H9 (cell line): ENCODE measurements at regions not wholly inside any gene's neighbourhood (a gene's known extent, or its start where the extent isn't known, plus 50 kb on each side); places are given as distances from the start of the nearest gene placed in this dataset.
A peak's percentile ranks its signal among the peaks of the same experiment; 100 is the strongest.

Source experiments
- DNase-seq: peaks from one replicate; pipeline ENCODE4 v3.0.0-alpha.2; 2017
- H2AFZ ChIP-seq: one replicate; pipeline ENCODE4 v1.6.1; 2013; ENCODE audit warnings: mild to moderate bottlenecking, low read length, control low read depth, moderate library complexity
- H2AK5ac ChIP-seq: 2 replicates; pipeline ENCODE4 v1.6.1; 2013; ENCODE audit warnings: low read length, control low read depth, mixed read lengths; ENCODE audit not compliant: insufficient read length
- H2BK120ac ChIP-seq: one replicate; pipeline ENCODE4 v1.6.1; 2013; ENCODE audit warnings: low read depth, mild to moderate bottlenecking, low read length, control low read depth, inconsistent platforms; ENCODE audit not compliant: poor library complexity, severe bottlenecking
- H2BK12ac ChIP-seq: 2 replicates; pipeline ENCODE4 v1.6.1; 2013; ENCODE audit warnings: low read length, control low read depth, mixed read lengths, low read depth; ENCODE audit not compliant: insufficient read length
- H2BK15ac ChIP-seq: 2 replicates; pipeline ENCODE4 v1.6.1; 2013; ENCODE audit warnings: low read depth, low read length, control low read depth
- H2BK20ac ChIP-seq: one replicate; pipeline ENCODE4 v1.6.1; 2013; ENCODE audit warnings: low read depth, mild to moderate bottlenecking, low read length, control low read depth, inconsistent platforms; ENCODE audit not compliant: poor library complexity, severe bottlenecking
- H2BK5ac ChIP-seq: 2 replicates; pipeline ENCODE4 v1.6.1; 2013; ENCODE audit warnings: low read length, control low read depth, mixed read lengths; ENCODE audit not compliant: insufficient read length
- H3K14ac ChIP-seq: 2 replicates; pipeline ENCODE4 v1.6.1; 2013; ENCODE audit warnings: low read length, control low read depth; ENCODE audit not compliant: insufficient read depth
- H3K18ac ChIP-seq: 2 replicates; pipeline ENCODE4 v1.6.1; 2013; ENCODE audit warnings: low read depth, mild to moderate bottlenecking, mixed read lengths, low read length, control low read depth; ENCODE audit not compliant: insufficient read length
- H3K23ac ChIP-seq: 2 replicates; pipeline ENCODE4 v1.6.1; 2013; ENCODE audit warnings: low read length, control low read depth, mixed read lengths, low read depth; ENCODE audit not compliant: insufficient read length
- H3K23me2 ChIP-seq: 2 replicates; pipeline ENCODE4 v1.6.1; 2013; ENCODE audit warnings: low read depth, mild to moderate bottlenecking, mixed read lengths, low read length, control low read depth; ENCODE audit not compliant: insufficient read length, poor library complexity, severe bottlenecking
- H3K27ac ChIP-seq: 2 replicates; pipeline ENCODE4 v1.5.1; 2013; ENCODE audit warnings: low read length, control low read depth, mixed read lengths, low read depth; ENCODE audit not compliant: insufficient read length
- H3K27me3 ChIP-seq: 2 replicates; pipeline ENCODE4 v1.6.1; 2013; ENCODE audit warnings: low read length, control low read depth, inconsistent platforms; ENCODE audit not compliant: insufficient read depth
- H3K4ac ChIP-seq: 2 replicates; pipeline ENCODE4 v1.6.1; 2013; ENCODE audit warnings: low read depth, mild to moderate bottlenecking, control low read depth, inconsistent platforms, low read length, moderate library complexity
- H3K4me1 ChIP-seq: 2 replicates; pipeline ENCODE4 v1.6.1; 2013; ENCODE audit warnings: low read length, control low read depth, inconsistent platforms; ENCODE audit not compliant: insufficient read depth
- H3K4me2 ChIP-seq: 2 replicates; pipeline ENCODE4 v1.6.1; 2013; ENCODE audit warnings: low read length, control low read depth, mixed read lengths; ENCODE audit not compliant: insufficient read length, insufficient read depth
- H3K56ac ChIP-seq: 2 replicates; pipeline ENCODE4 v1.6.1; 2013; ENCODE audit warnings: low read depth, mild to moderate bottlenecking, mixed read lengths, low read length, control low read depth; ENCODE audit not compliant: insufficient read length
- H3K79me1 ChIP-seq: 2 replicates; pipeline ENCODE4 v1.6.1; 2013; ENCODE audit warnings: low read depth, mild to moderate bottlenecking, moderate library complexity, low read length, control low read depth, inconsistent platforms; ENCODE audit not compliant: insufficient read depth, poor library complexity, severe bottlenecking
- H3K79me2 ChIP-seq: 2 replicates; pipeline ENCODE4 v1.6.1; 2013; ENCODE audit warnings: low read length, control low read depth, inconsistent platforms; ENCODE audit not compliant: insufficient read depth
- H3K9ac ChIP-seq: 2 replicates; pipeline ENCODE4 v1.6.1; 2013; ENCODE audit warnings: low read length, control low read depth, mixed read lengths; ENCODE audit not compliant: insufficient read length; ENCODE audit errors: extremely low read depth
- H3K9me3 ChIP-seq: one replicate; pipeline ENCODE4 v1.6.1; 2013; ENCODE audit warnings: low read depth, low read length, inconsistent platforms; ENCODE audit not compliant: control insufficient read depth
- H3T11ph ChIP-seq: one replicate; pipeline ENCODE4 v1.6.1; 2013; ENCODE audit warnings: mild to moderate bottlenecking, low read length, control low read depth, inconsistent platforms
- H4K20me1 ChIP-seq: one replicate; pipeline ENCODE4 v1.6.1; 2013; ENCODE audit not compliant: control insufficient read depth, insufficient read length, insufficient read depth
- H4K5ac ChIP-seq: 2 replicates; pipeline ENCODE4 v1.6.1; 2013; ENCODE audit warnings: low read depth, mild to moderate bottlenecking, mixed read lengths, low read length, control low read depth; ENCODE audit not compliant: insufficient read length
- H4K8ac ChIP-seq: replicated peaks from 2 replicates; pipeline ENCODE4 v1.6.1; 2013; ENCODE audit warnings: low read length, control low read depth, mixed read lengths, low read depth; ENCODE audit not compliant: insufficient read length
- H4K91ac ChIP-seq: 2 replicates; pipeline ENCODE4 v1.6.1; 2013; ENCODE audit warnings: low read depth, mild to moderate bottlenecking, moderate library complexity, mixed read lengths, low read length, control low read depth; ENCODE audit not compliant: insufficient read length
- H3K27ac Mint-ChIP-seq, 3 experiments: 2 replicates in 2 of 3; 3 replicates in 1 of 3; pipeline ENCODE4 v1.8.0; 2020 to 2021; ENCODE audit warnings: mixed read lengths in 3 of 3, mild to moderate bottlenecking in 1 of 3, moderate library complexity in 1 of 3
- H3K27me3 Mint-ChIP-seq: 2 replicates; pipeline ENCODE4 v1.8.0; 2021; ENCODE audit warnings: low read depth, mild to moderate bottlenecking, moderate library complexity, mixed read lengths
- H3K36me3 Mint-ChIP-seq, 3 experiments: 2 replicates in 2 of 3; 3 replicates in 1 of 3; pipeline ENCODE4 v1.8.0; 2020 to 2021; ENCODE audit warnings: low read depth in 3 of 3, mixed read lengths in 3 of 3; ENCODE audit not compliant: insufficient read depth in 1 of 3
- H3K4me1 Mint-ChIP-seq, 2 experiments: 2 replicates each; pipeline ENCODE4 v1.8.0; 2020; ENCODE audit warnings: mixed read lengths in 2 of 2
- H3K4me3 Mint-ChIP-seq, 2 experiments: 2 replicates in 1 of 2; 3 replicates in 1 of 2; pipeline ENCODE4 v1.8.0; 2020 to 2021; ENCODE audit warnings: mild to moderate bottlenecking in 2 of 2, mixed read lengths in 2 of 2, moderate library complexity in 1 of 2
- H3K9me3 Mint-ChIP-seq, 2 experiments: 2 replicates in 1 of 2; 3 replicates in 1 of 2; pipeline ENCODE4 v1.8.0; 2020; ENCODE audit warnings: mild to moderate bottlenecking in 2 of 2, mixed read lengths in 2 of 2, moderate library complexity in 1 of 2
- WGBS: extraction: QIAGEN DNeasy Blood & Tissue Kit; methylation state at CpG from one replicate; pipeline ENCODE4 v1.1.7; 2013; ENCODE audit warnings: missing lambda C conversion rate, low lambda C conversion rate, mixed read lengths; ENCODE audit not compliant: insufficient read length; ENCODE audit errors: extremely low coverage; 5-methylcytosine and 5-hydroxymethylcytosine counted together
- TF ChIP-seq, protein P1 (sequence below): fragments of 200-600 bp; sonication (generic); conservative IDR thresholded peaks from 3 replicates; pipeline ENCODE4 v1.8.0; 2021; ENCODE audit warnings: antibody characterized with exemption, mild to moderate bottlenecking

DNA sequence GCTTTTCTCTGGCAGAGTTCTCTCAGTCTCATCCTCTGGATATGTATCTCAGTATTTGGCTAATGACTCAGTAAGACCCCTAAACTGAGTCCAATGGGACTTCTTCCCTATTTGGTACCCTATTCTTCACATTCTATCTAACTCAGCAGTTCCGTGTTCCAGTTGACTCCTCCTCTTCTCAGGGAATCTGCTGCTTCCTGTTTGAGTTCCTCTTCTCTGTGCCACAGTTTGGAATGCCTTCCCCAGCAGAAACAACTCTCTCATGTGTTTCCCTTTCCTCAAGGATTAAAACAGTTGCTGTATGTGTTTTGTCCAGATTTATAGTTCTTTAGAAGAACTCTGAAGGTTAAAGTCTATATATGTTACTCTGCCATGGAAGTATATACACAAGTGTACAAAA is 344.0 kb upstream of the RARB start:
- Histone ChIP-seq H2BK120ac (no peak overlapping the region), H3K79me2 (no peaks in the 10 kb centered on the region), H2AFZ (no peak overlapping the region), H4K20me1 (no peaks in the 10 kb centered on the region), H3K23me2 (no peaks in the 10 kb centered on the region), H4K8ac (no peak overlapping the region), H3K9ac (no peak overlapping the region), H2BK5ac (no peak overlapping the region), H3K14ac (no peak overlapping the region), H2BK20ac (no peak overlapping the region), H2BK15ac (no peak overlapping the region), H4K91ac (no peak overlapping the region), H3K23ac (no peak overlapping the region), H2BK12ac (no peak overlapping the region), H3K4ac (no peak overlapping the region), H3T11ph (no peak overlapping the region), H3K18ac (no peak overlapping the region), H4K5ac (no peak overlapping the region), H3K4me1 (no peaks in the 10 kb centered on the region), H3K4me2 (no peak overlapping the region), H2AK5ac (no peak overlapping the region), H3K27ac (no peak overlapping the region), H3K79me1 (no peaks in the 10 kb centered on the region), H3K9me3 (no peaks in the 10 kb centered on the region), H3K56ac (no peak overlapping the region), H3K27me3 (no peaks in the 10 kb centered on the region)
- Mint-ChIP-seq H3K4me3 (no peak overlapping the region), H3K36me3 (peaks cover 0 to 13% (median 3%) of the 10 kb centered on the region in 3 experiments; a peak in 3 of 7 replicates), H3K4me1 (peaks cover 15% of the 10 kb centered on the region in 2 experiments), H3K27ac (peak overlapping the region in 1 of 3 experiments; percentile 3; a peak in 1 of 7 replicates), H3K9me3 (no peaks in the 10 kb centered on the region), H3K27me3 (no peaks in the 10 kb centered on the region)
- WGBS = no CpG with 5 or more reads among the region's 1 CpG
- DNase-seq = no peak
- TF ChIP-seq, protein P1, sequence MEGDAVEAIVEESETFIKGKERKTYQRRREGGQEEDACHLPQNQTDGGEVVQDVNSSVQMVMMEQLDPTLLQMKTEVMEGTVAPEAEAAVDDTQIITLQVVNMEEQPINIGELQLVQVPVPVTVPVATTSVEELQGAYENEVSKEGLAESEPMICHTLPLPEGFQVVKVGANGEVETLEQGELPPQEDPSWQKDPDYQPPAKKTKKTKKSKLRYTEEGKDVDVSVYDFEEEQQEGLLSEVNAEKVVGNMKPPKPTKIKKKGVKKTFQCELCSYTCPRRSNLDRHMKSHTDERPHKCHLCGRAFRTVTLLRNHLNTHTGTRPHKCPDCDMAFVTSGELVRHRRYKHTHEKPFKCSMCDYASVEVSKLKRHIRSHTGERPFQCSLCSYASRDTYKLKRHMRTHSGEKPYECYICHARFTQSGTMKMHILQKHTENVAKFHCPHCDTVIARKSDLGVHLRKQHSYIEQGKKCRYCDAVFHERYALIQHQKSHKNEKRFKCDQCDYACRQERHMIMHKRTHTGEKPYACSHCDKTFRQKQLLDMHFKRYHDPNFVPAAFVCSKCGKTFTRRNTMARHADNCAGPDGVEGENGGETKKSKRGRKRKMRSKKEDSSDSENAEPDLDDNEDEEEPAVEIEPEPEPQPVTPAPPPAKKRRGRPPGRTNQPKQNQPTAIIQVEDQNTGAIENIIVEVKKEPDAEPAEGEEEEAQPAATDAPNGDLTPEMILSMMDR = no peak
